ENCODE measurements at regions not wholly inside any gene's neighbourhood (a gene's known extent, or its start where the extent isn't known, plus 50 kb on each side); places are given as distances from the start of the nearest gene placed in this dataset.

DNA sequence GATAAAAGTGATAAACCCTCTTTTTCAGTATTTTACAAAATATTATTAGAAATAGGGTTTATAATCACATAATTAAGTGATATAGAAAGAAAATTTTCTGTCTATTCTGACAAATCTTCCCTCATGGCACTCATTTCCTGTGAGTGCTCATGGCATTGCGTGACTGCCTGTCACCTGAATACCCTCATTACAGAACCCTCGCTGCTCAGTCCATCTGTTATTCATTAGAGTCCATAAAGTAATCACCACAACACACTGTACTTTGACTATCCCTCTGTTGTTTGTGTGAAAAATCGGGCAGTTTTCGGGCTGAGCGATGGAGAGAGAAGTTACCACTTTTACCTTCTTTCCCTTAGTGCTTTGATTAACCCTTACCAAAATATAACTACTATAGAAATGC, 100.4 kb upstream of the BRINP3 start:
- Histone ChIP-seq H3K36me3 (no peaks in the 10 kb centered on the region), H3K27ac (no peak overlapping the region), H3K4me1 (no peaks in the 10 kb centered on the region), H3K4me3 (no peak overlapping the region), H3K9me3 (no peaks in the 10 kb centered on the region), H3K27me3 (no peaks in the 10 kb centered on the region)
- ATAC-seq: no peak
- TF ChIP-seq, protein P1, sequence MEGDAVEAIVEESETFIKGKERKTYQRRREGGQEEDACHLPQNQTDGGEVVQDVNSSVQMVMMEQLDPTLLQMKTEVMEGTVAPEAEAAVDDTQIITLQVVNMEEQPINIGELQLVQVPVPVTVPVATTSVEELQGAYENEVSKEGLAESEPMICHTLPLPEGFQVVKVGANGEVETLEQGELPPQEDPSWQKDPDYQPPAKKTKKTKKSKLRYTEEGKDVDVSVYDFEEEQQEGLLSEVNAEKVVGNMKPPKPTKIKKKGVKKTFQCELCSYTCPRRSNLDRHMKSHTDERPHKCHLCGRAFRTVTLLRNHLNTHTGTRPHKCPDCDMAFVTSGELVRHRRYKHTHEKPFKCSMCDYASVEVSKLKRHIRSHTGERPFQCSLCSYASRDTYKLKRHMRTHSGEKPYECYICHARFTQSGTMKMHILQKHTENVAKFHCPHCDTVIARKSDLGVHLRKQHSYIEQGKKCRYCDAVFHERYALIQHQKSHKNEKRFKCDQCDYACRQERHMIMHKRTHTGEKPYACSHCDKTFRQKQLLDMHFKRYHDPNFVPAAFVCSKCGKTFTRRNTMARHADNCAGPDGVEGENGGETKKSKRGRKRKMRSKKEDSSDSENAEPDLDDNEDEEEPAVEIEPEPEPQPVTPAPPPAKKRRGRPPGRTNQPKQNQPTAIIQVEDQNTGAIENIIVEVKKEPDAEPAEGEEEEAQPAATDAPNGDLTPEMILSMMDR (IDR thresholded peaks at IDR 0.05): no peak
- TF ChIP-seq POLR2A (IDR thresholded peaks at IDR 0.05): no peak
- no peak for DNase-seq
- WGBS (ENCODE audit: insufficient coverage, low coverage, low lambda C conversion rate, missing lambda C conversion rate): 73% methylated on average over 5 of the region's 5 CpGs
- intact Hi-C loops (cut with DNase I): no loop called here

DNA sequence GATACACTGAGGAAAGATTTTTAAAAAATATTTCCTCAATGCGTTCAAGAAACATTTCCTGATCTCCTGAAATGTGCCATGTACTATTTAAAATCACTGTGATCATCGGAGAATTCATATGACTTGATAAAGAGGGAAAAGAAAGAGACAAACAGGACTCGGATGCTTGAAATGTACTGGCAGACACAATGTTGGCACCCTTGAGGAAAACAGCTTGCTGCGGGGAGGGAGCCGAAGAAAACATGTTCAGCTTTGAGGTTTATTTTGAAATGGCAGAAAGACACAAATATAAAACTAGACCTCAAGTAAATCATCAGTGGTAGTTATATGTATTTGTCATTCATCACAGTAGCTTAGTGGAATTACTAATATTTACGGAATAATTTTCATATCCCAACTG, 100.9 kb upstream of the BRINP3 start:
- H3K9me3 ChIP-seq: no peaks in the 10 kb centered on the region
- H3K27ac ChIP-seq: no peak overlapping the region
- TF ChIP-seq POLR2A (IDR thresholded peaks at IDR 0.05): no peak
- TF ChIP-seq, protein P1 (IDR thresholded peaks at IDR 0.05): no peak
- H3K4me1 ChIP-seq: no peaks in the 10 kb centered on the region
- H3K4me3 ChIP-seq: no peak overlapping the region
- H3K27me3 ChIP-seq: no peaks in the 10 kb centered on the region
- no peaks in the 10 kb centered on the region for H3K36me3 ChIP-seq
- ATAC-seq (no peak), DNase-seq (no peak)
- 61% methylated on average over 6 of the region's 6 CpGs for WGBS (ENCODE audit: insufficient coverage, low coverage, low lambda C conversion rate, missing lambda C conversion rate)
- intact Hi-C loops (cut with DNase I): no loop called here

DNA sequence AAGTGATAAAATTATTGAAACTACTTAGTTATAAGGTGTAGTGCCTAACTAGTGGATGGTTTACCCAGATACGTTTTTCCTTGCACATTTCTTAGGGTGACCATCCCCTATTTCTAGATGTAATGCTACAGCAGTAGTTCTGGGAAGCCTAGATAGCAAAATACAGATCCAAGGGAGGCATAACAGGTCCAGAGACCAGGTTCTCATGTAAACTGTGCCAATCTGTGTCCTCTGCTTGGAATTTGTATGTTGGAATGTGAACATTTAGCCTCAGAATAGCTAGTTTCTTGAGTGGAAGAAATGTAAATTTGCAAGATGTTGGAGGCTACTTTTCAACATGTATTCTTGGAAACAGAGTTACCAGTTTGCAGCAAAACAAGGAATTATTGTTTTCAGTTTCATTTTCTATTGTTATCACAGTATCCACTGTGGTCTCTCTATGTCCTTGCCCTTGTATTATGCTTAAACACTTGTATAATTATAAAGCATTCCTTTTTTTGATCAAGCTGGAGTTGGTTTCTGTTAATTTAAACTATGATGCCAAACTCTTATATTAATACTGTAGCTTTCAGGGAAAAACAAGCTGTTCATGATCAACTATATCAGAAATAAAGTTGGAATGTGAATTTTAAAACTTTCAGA, 102.0 kb upstream of the BRINP3 start:
- ATAC-seq (no peak), DNase-seq (no peak)
- Histone ChIP-seq H3K36me3 (no peaks in the 10 kb centered on the region), H3K4me3 (no peak overlapping the region), H3K27me3 (no peaks in the 10 kb centered on the region), H3K4me1 (no peaks in the 10 kb centered on the region), H3K27ac (no peak overlapping the region), H3K9me3 (no peaks in the 10 kb centered on the region)
- intact Hi-C loops (cut with DNase I): no loop called here
- no peak for TF ChIP-seq POLR2A (IDR thresholded peaks at IDR 0.05)
- TF ChIP-seq, protein P1 (IDR thresholded peaks at IDR 0.05): no peak
- WGBS (ENCODE audit: insufficient coverage, low coverage, low lambda C conversion rate, missing lambda C conversion rate): 0% methylated on average over 1 of the region's 1 CpG

DNA sequence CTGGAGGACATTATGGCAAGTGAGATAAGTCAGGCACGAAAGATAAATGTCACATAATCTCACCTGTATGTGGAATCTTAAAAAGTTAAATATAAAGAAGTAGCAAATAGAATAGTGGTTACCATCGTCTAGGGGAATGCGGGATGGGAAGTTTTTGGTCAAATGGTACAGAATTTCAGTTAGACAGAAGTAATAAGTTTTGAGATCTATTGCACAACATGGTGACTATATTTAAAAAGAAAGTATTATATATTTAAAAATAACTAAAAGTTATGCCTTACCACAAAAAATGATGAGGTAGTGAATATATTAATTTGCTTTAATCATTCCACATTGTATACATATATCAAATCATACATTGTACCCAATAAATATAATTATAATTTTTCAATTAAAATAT, 106.2 kb upstream of the BRINP3 start:
- WGBS (ENCODE audit: insufficient coverage, low coverage, low lambda C conversion rate, missing lambda C conversion rate): 54% methylated on average over 3 of the region's 3 CpGs
- Histone ChIP-seq H3K9me3 (no peaks in the 10 kb centered on the region), H3K27me3 (no peaks in the 10 kb centered on the region), H3K27ac (no peak overlapping the region), H3K4me3 (no peak overlapping the region), H3K4me1 (no peaks in the 10 kb centered on the region), H3K36me3 (no peaks in the 10 kb centered on the region)
- ATAC-seq (no peak), DNase-seq (no peak)
- TF ChIP-seq, protein P1 (IDR thresholded peaks at IDR 0.05): no peak
- no peak for TF ChIP-seq POLR2A (IDR thresholded peaks at IDR 0.05)
- intact Hi-C loops (cut with DNase I): no loop called here

DNA sequence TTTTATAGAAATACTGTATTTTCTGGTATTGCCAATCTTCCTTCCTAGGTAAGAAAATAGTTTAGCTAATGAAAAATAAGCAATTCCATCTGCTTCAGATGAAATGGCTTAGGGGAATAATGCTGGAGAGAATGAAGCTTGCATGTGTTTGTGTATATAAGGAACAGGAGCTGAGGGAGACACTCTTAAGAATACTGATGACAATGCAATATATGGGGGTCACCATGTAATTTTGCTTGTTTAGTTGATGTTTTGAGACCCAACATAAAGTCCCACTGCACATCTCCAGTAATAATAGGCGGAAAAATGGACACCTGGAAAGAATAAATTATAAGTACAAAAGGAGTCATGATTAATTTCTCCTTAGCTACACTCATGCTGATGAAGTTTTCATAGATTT, 110.8 kb upstream of the BRINP3 start:
- 19% methylated on average over 1 of the region's 1 CpG for WGBS (ENCODE audit: insufficient coverage, low coverage, low lambda C conversion rate, missing lambda C conversion rate)
- H3K27ac ChIP-seq: no peak overlapping the region
- H3K9me3 ChIP-seq: peaks cover 0 to 2% (median 0%) of the 10 kb centered on the region in 4 donors
- no peak overlapping the region for H3K4me3 ChIP-seq
- ATAC-seq (no peak), DNase-seq (no peak)
- TF ChIP-seq POLR2A (IDR thresholded peaks at IDR 0.05): no peak
- TF ChIP-seq, protein P1 (IDR thresholded peaks at IDR 0.05): no peak
- no peaks in the 10 kb centered on the region for H3K36me3 ChIP-seq
- intact Hi-C loops (cut with DNase I): no loop called here
- no peaks in the 10 kb centered on the region for H3K4me1 ChIP-seq
- H3K27me3 ChIP-seq: no peaks in the 10 kb centered on the region
